ENCODE measurements at regions not wholly inside any gene's neighbourhood (a gene's known extent, or its start where the extent isn't known, plus 50 kb on each side); places are given as distances from the start of the nearest gene placed in this dataset.
"Not testable (repeated sequence)": the region's sequence is repeated elsewhere in the genome, so short reads cannot be mapped to it uniquely, and the experiment has no call there.

GRCh38 chr13:111662451-111662850 is 342.0 kb downstream of the TEX29 start:
- intact Hi-C loops (cut with micrococcal nuclease): no loop called here

GRCh38 chr13:111662895-111663294 is 342.5 kb downstream of the TEX29 start:
- intact Hi-C loops (cut with micrococcal nuclease): no loop called here

GRCh38 chr13:111663505-111663904 is 343.1 kb downstream of the TEX29 start:
- intact Hi-C loops (cut with micrococcal nuclease): no loop called here

- intact Hi-C loops (cut with micrococcal nuclease): no loop called here
These were observed 343.5 kb downstream of the TEX29 start for GRCh38 chr13:111663953-111664421.

- intact Hi-C loops (cut with micrococcal nuclease): no loop called here
These were observed 344.3 kb downstream of the TEX29 start for GRCh38 chr13:111664696-111665095.

GRCh38 chr13:111665691-111666095 is 345.3 kb downstream of the TEX29 start:
- intact Hi-C loops (cut with micrococcal nuclease): no loop called here

- intact Hi-C loops (cut with micrococcal nuclease): no loop called here
These were observed 345.8 kb downstream of the TEX29 start for GRCh38 chr13:111666164-111666776.

GRCh38 chr13:111667757-111668156 is 347.3 kb downstream of the TEX29 start:
- intact Hi-C loops (cut with micrococcal nuclease): no loop called here

GRCh38 chr13:111668451-111668850 is 348.0 kb downstream of the TEX29 start:
- intact Hi-C loops (cut with micrococcal nuclease): no loop called here

- intact Hi-C loops (cut with micrococcal nuclease): not testable (repeated sequence)
These were observed 351.8 kb downstream of the TEX29 start for GRCh38 chr13:111672198-111672597.

- intact Hi-C loops (cut with micrococcal nuclease): not testable (repeated sequence)
These were observed 357.9 kb downstream of the TEX29 start for GRCh38 chr13:111678120-111678882.

- intact Hi-C loops (cut with micrococcal nuclease): not testable (repeated sequence)
These were observed 359.2 kb downstream of the TEX29 start for GRCh38 chr13:111679645-111680044.

GRCh38 chr13:111680100-111680499 is 359.7 kb downstream of the TEX29 start:
- intact Hi-C loops (cut with micrococcal nuclease): not testable (repeated sequence)

GRCh38 chr13:111692028-111692427 is 371.6 kb downstream of the TEX29 start:
- intact Hi-C loops (cut with micrococcal nuclease): not testable (repeated sequence)

- intact Hi-C loops (cut with micrococcal nuclease): not testable (repeated sequence)
These were observed 370.8 kb upstream of the SOX1 start for GRCh38 chr13:111696121-111696520.

GRCh38 chr13:111702059-111702458 is 364.9 kb upstream of the SOX1 start:
- intact Hi-C loops (cut with micrococcal nuclease): not testable (repeated sequence)
